H9 (cell line): ENCODE measurements at regions not wholly inside any gene's neighbourhood (a gene's known extent, or its start where the extent isn't known, plus 50 kb on each side); places are given as distances from the start of the nearest gene placed in this dataset.

ENCODE experiments used
- DNase-seq: peaks from one replicate; pipeline ENCODE4 v3.0.0-alpha.2; 2017
- H2AFZ ChIP-seq: one replicate; pipeline ENCODE4 v1.6.1; 2013; ENCODE audit warnings: mild to moderate bottlenecking, low read length, control low read depth, moderate library complexity
- H2AK5ac ChIP-seq: 2 replicates; pipeline ENCODE4 v1.6.1; 2013; ENCODE audit warnings: low read length, control low read depth, mixed read lengths; ENCODE audit not compliant: insufficient read length
- H2BK120ac ChIP-seq: one replicate; pipeline ENCODE4 v1.6.1; 2013; ENCODE audit warnings: low read depth, mild to moderate bottlenecking, low read length, control low read depth, inconsistent platforms; ENCODE audit not compliant: poor library complexity, severe bottlenecking
- H2BK12ac ChIP-seq: 2 replicates; pipeline ENCODE4 v1.6.1; 2013; ENCODE audit warnings: low read length, control low read depth, mixed read lengths, low read depth; ENCODE audit not compliant: insufficient read length
- H2BK15ac ChIP-seq: 2 replicates; pipeline ENCODE4 v1.6.1; 2013; ENCODE audit warnings: low read depth, low read length, control low read depth
- H2BK20ac ChIP-seq: one replicate; pipeline ENCODE4 v1.6.1; 2013; ENCODE audit warnings: low read depth, mild to moderate bottlenecking, low read length, control low read depth, inconsistent platforms; ENCODE audit not compliant: poor library complexity, severe bottlenecking
- H2BK5ac ChIP-seq: 2 replicates; pipeline ENCODE4 v1.6.1; 2013; ENCODE audit warnings: low read length, control low read depth, mixed read lengths; ENCODE audit not compliant: insufficient read length
- H3K14ac ChIP-seq: 2 replicates; pipeline ENCODE4 v1.6.1; 2013; ENCODE audit warnings: low read length, control low read depth; ENCODE audit not compliant: insufficient read depth
- H3K18ac ChIP-seq: 2 replicates; pipeline ENCODE4 v1.6.1; 2013; ENCODE audit warnings: low read depth, mild to moderate bottlenecking, mixed read lengths, low read length, control low read depth; ENCODE audit not compliant: insufficient read length
- H3K23ac ChIP-seq: 2 replicates; pipeline ENCODE4 v1.6.1; 2013; ENCODE audit warnings: low read length, control low read depth, mixed read lengths, low read depth; ENCODE audit not compliant: insufficient read length
- H3K23me2 ChIP-seq: 2 replicates; pipeline ENCODE4 v1.6.1; 2013; ENCODE audit warnings: low read depth, mild to moderate bottlenecking, mixed read lengths, low read length, control low read depth; ENCODE audit not compliant: insufficient read length, poor library complexity, severe bottlenecking
- H3K27ac ChIP-seq: 2 replicates; pipeline ENCODE4 v1.5.1; 2013; ENCODE audit warnings: low read length, control low read depth, mixed read lengths, low read depth; ENCODE audit not compliant: insufficient read length
- H3K27me3 ChIP-seq: 2 replicates; pipeline ENCODE4 v1.6.1; 2013; ENCODE audit warnings: low read length, control low read depth, inconsistent platforms; ENCODE audit not compliant: insufficient read depth
- H3K4ac ChIP-seq: 2 replicates; pipeline ENCODE4 v1.6.1; 2013; ENCODE audit warnings: low read depth, mild to moderate bottlenecking, control low read depth, inconsistent platforms, low read length, moderate library complexity
- H3K4me1 ChIP-seq: 2 replicates; pipeline ENCODE4 v1.6.1; 2013; ENCODE audit warnings: low read length, control low read depth, inconsistent platforms; ENCODE audit not compliant: insufficient read depth
- H3K4me2 ChIP-seq: 2 replicates; pipeline ENCODE4 v1.6.1; 2013; ENCODE audit warnings: low read length, control low read depth, mixed read lengths; ENCODE audit not compliant: insufficient read length, insufficient read depth
- H3K56ac ChIP-seq: 2 replicates; pipeline ENCODE4 v1.6.1; 2013; ENCODE audit warnings: low read depth, mild to moderate bottlenecking, mixed read lengths, low read length, control low read depth; ENCODE audit not compliant: insufficient read length
- H3K79me1 ChIP-seq: 2 replicates; pipeline ENCODE4 v1.6.1; 2013; ENCODE audit warnings: low read depth, mild to moderate bottlenecking, moderate library complexity, low read length, control low read depth, inconsistent platforms; ENCODE audit not compliant: insufficient read depth, poor library complexity, severe bottlenecking
- H3K79me2 ChIP-seq: 2 replicates; pipeline ENCODE4 v1.6.1; 2013; ENCODE audit warnings: low read length, control low read depth, inconsistent platforms; ENCODE audit not compliant: insufficient read depth
- H3K9ac ChIP-seq: 2 replicates; pipeline ENCODE4 v1.6.1; 2013; ENCODE audit warnings: low read length, control low read depth, mixed read lengths; ENCODE audit not compliant: insufficient read length; ENCODE audit errors: extremely low read depth
- H3K9me3 ChIP-seq: one replicate; pipeline ENCODE4 v1.6.1; 2013; ENCODE audit warnings: low read depth, low read length, inconsistent platforms; ENCODE audit not compliant: control insufficient read depth
- H3T11ph ChIP-seq: one replicate; pipeline ENCODE4 v1.6.1; 2013; ENCODE audit warnings: mild to moderate bottlenecking, low read length, control low read depth, inconsistent platforms
- H4K20me1 ChIP-seq: one replicate; pipeline ENCODE4 v1.6.1; 2013; ENCODE audit not compliant: control insufficient read depth, insufficient read length, insufficient read depth
- H4K5ac ChIP-seq: 2 replicates; pipeline ENCODE4 v1.6.1; 2013; ENCODE audit warnings: low read depth, mild to moderate bottlenecking, mixed read lengths, low read length, control low read depth; ENCODE audit not compliant: insufficient read length
- H4K8ac ChIP-seq: replicated peaks from 2 replicates; pipeline ENCODE4 v1.6.1; 2013; ENCODE audit warnings: low read length, control low read depth, mixed read lengths, low read depth; ENCODE audit not compliant: insufficient read length
- H4K91ac ChIP-seq: 2 replicates; pipeline ENCODE4 v1.6.1; 2013; ENCODE audit warnings: low read depth, mild to moderate bottlenecking, moderate library complexity, mixed read lengths, low read length, control low read depth; ENCODE audit not compliant: insufficient read length
- H3K27ac Mint-ChIP-seq, 3 experiments: 2 replicates in 2 of 3; 3 replicates in 1 of 3; pipeline ENCODE4 v1.8.0; 2020 to 2021; ENCODE audit warnings: mixed read lengths in 3 of 3, mild to moderate bottlenecking in 1 of 3, moderate library complexity in 1 of 3
- H3K27me3 Mint-ChIP-seq: 2 replicates; pipeline ENCODE4 v1.8.0; 2021; ENCODE audit warnings: low read depth, mild to moderate bottlenecking, moderate library complexity, mixed read lengths
- H3K36me3 Mint-ChIP-seq, 3 experiments: 2 replicates in 2 of 3; 3 replicates in 1 of 3; pipeline ENCODE4 v1.8.0; 2020 to 2021; ENCODE audit warnings: low read depth in 3 of 3, mixed read lengths in 3 of 3; ENCODE audit not compliant: insufficient read depth in 1 of 3
- H3K4me1 Mint-ChIP-seq, 2 experiments: 2 replicates each; pipeline ENCODE4 v1.8.0; 2020; ENCODE audit warnings: mixed read lengths in 2 of 2
- H3K4me3 Mint-ChIP-seq, 2 experiments: 2 replicates in 1 of 2; 3 replicates in 1 of 2; pipeline ENCODE4 v1.8.0; 2020 to 2021; ENCODE audit warnings: mild to moderate bottlenecking in 2 of 2, mixed read lengths in 2 of 2, moderate library complexity in 1 of 2
- H3K9me3 Mint-ChIP-seq, 2 experiments: 2 replicates in 1 of 2; 3 replicates in 1 of 2; pipeline ENCODE4 v1.8.0; 2020; ENCODE audit warnings: mild to moderate bottlenecking in 2 of 2, mixed read lengths in 2 of 2, moderate library complexity in 1 of 2
- WGBS: extraction: QIAGEN DNeasy Blood & Tissue Kit; methylation state at CpG from one replicate; pipeline ENCODE4 v1.1.7; 2013; ENCODE audit warnings: missing lambda C conversion rate, low lambda C conversion rate, mixed read lengths; ENCODE audit not compliant: insufficient read length; ENCODE audit errors: extremely low coverage; 5-methylcytosine and 5-hydroxymethylcytosine counted together
- TF ChIP-seq, protein P1 (sequence below): fragments of 200-600 bp; sonication (generic); conservative IDR thresholded peaks from 3 replicates; pipeline ENCODE4 v1.8.0; 2021; ENCODE audit warnings: antibody characterized with exemption, mild to moderate bottlenecking

DNA sequence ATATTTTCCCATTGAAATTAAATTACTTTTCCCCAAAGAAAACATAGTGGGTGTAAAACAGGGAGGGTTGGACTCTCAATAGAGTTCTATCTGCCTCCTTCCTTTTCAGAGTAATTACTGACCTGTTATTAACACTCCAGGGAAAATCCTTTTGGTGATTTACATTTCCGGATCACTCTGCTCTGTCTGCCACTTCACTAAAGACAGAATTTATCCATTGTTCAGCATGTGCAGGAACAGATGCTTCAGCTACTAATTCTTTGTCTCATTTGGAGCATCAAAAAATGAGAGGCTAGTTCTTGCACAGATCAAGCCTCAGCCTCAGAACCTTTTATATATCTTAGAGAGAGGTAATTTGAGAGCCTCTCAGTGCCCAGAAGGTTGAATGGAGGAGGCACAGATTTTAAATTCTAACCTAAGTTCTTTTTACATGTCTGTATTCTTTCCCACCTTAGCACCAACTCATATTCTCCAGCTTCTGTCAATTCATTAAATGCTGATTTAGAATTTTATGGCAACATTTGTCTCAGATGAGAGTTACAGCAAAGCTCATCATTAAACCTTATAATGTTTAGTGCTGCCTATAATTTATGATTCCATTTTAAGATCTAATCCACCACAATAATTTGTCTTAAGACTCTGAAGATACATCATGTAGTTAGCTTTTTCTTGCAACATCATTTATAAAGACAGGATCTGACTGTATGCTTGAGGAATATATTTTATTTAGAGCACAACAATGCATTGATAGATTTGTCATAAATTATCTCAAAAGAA, 1494.4 kb downstream of the STIM2 start:
- Mint-ChIP-seq H3K27ac (no peak overlapping the region), H3K9me3 (peaks cover 2 to 12% of the 10 kb centered on the region in 2 experiments; a peak in 3 of 5 replicates), H3K36me3 (peaks cover 1 to 8% (median 5%) of the 10 kb centered on the region in 3 experiments; a peak in 3 of 7 replicates), H3K4me3 (no peak overlapping the region), H3K4me1 (no peaks in the 10 kb centered on the region; a peak in 1 of 4 replicates), H3K27me3 (no peaks in the 10 kb centered on the region)
- Histone ChIP-seq H2AFZ (no peak overlapping the region), H3K27ac (no peak overlapping the region), H4K91ac (no peak overlapping the region), H4K8ac (no peak overlapping the region), H3K79me1 (no peaks in the 10 kb centered on the region), H3K23me2 (no peaks in the 10 kb centered on the region), H3K23ac (no peak overlapping the region), H2AK5ac (no peak overlapping the region), H3K56ac (no peak overlapping the region), H3K9me3 (no peaks in the 10 kb centered on the region), H2BK15ac (no peak overlapping the region), H2BK20ac (no peak overlapping the region), H4K5ac (no peak overlapping the region), H3T11ph (no peak overlapping the region), H4K20me1 (no peaks in the 10 kb centered on the region), H2BK120ac (no peak overlapping the region), H2BK5ac (no peak overlapping the region), H2BK12ac (no peak overlapping the region), H3K9ac (no peak overlapping the region), H3K27me3 (no peaks in the 10 kb centered on the region), H3K4me2 (no peak overlapping the region), H3K4ac (no peak overlapping the region), H3K14ac (no peak overlapping the region), H3K79me2 (no peaks in the 10 kb centered on the region), H3K18ac (no peak overlapping the region), H3K4me1 (no peaks in the 10 kb centered on the region)
- TF ChIP-seq, protein P1, sequence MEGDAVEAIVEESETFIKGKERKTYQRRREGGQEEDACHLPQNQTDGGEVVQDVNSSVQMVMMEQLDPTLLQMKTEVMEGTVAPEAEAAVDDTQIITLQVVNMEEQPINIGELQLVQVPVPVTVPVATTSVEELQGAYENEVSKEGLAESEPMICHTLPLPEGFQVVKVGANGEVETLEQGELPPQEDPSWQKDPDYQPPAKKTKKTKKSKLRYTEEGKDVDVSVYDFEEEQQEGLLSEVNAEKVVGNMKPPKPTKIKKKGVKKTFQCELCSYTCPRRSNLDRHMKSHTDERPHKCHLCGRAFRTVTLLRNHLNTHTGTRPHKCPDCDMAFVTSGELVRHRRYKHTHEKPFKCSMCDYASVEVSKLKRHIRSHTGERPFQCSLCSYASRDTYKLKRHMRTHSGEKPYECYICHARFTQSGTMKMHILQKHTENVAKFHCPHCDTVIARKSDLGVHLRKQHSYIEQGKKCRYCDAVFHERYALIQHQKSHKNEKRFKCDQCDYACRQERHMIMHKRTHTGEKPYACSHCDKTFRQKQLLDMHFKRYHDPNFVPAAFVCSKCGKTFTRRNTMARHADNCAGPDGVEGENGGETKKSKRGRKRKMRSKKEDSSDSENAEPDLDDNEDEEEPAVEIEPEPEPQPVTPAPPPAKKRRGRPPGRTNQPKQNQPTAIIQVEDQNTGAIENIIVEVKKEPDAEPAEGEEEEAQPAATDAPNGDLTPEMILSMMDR = no peak
- no peak for DNase-seq
- no CpG with 5 or more reads among the region's 1 CpG for WGBS
